GM12892 (cell line): ENCODE measurements at regions not wholly inside any gene's neighbourhood (a gene's known extent, or its start where the extent isn't known, plus 50 kb on each side); places are given as distances from the start of the nearest gene placed in this dataset.
"Not testable (repeated sequence)": the region's sequence is repeated elsewhere in the genome, so short reads cannot be mapped to it uniquely, and the experiment has no call there.

Source experiments
- DNase-seq: peaks from one replicate; pipeline ENCODE4 v3.0.0; 2011; ENCODE audit not compliant: insufficient read length
- FAIRE-seq: peaks from 2 replicates; lab custom pipeline; 2011; peaks lifted over from hg19 to GRCh38; lab: Jason Lieb, UNC
- POLR2A ChIP-seq: IDR thresholded peaks from 2 replicates; pipeline ENCODE4 v1.6.1; 2011; ENCODE audit warnings: low read depth, low read length, control low read depth
- POLR2AphosphoS5 ChIP-seq: IDR thresholded peaks from 2 replicates; pipeline ENCODE4 v1.6.1; 2011; ENCODE audit warnings: low read depth, low read length, control low read depth
- TAF1 ChIP-seq: IDR thresholded peaks from 2 replicates; pipeline ENCODE4 v1.6.1; 2011; ENCODE audit warnings: low read depth, mild to moderate bottlenecking, control low read depth, low read length, borderline replicate concordance

- FAIRE-seq (no peak), DNase-seq (no peak)
- no peak for TF ChIP-seq TAF1
- TF ChIP-seq POLR2AphosphoS5: no peak
- no peak for TF ChIP-seq POLR2A
These were observed 123.8 kb upstream of the RAB4A start for GRCh38 chr1:229147072-229147471.

GRCh38 chr1:229148041-229148671 lies 122.8 kb upstream of the RAB4A start:
- DNase-seq: no peak
- no peak for FAIRE-seq
- no peak for TF ChIP-seq POLR2A
- TF ChIP-seq TAF1: no peak
- TF ChIP-seq POLR2AphosphoS5: no peak

GRCh38 chr1:229148743-229149142 lies 122.2 kb upstream of the RAB4A start:
- DNase-seq (no peak), FAIRE-seq (no peak)
- TF ChIP-seq POLR2A: no peak
- TF ChIP-seq POLR2AphosphoS5: no peak
- no peak for TF ChIP-seq TAF1

- DNase-seq (no peak), FAIRE-seq (no peak)
- TF ChIP-seq TAF1 (no peak), POLR2A (no peak), POLR2AphosphoS5 (no peak)
These were observed 121.5 kb upstream of the RAB4A start for GRCh38 chr1:229149435-229149834.

- TF ChIP-seq POLR2AphosphoS5 (no peak), POLR2A (no peak), TAF1 (no peak)
- FAIRE-seq (no peak), DNase-seq (no peak)
These were observed 120.4 kb upstream of the RAB4A start for GRCh38 chr1:229150518-229150917.

GRCh38 chr1:229151412-229151811 lies 119.5 kb upstream of the RAB4A start:
- DNase-seq, FAIRE-seq: not testable (repeated sequence)

GRCh38 chr1:229152311-229152710 lies 118.6 kb upstream of the RAB4A start:
- DNase-seq (no peak), FAIRE-seq (no peak)
- no peak for TF ChIP-seq TAF1
- no peak for TF ChIP-seq POLR2AphosphoS5
- no peak for TF ChIP-seq POLR2A

- no peak for DNase-seq
- TF ChIP-seq POLR2A (no peak), TAF1 (no peak), POLR2AphosphoS5 (no peak)
- no peak for FAIRE-seq
These were observed 116.9 kb upstream of the RAB4A start for GRCh38 chr1:229153955-229154548.

- no peak for FAIRE-seq
- DNase-seq: no peak
- TF ChIP-seq POLR2A: no peak
- TF ChIP-seq TAF1: no peak
- no peak for TF ChIP-seq POLR2AphosphoS5
These were observed 116.1 kb upstream of the RAB4A start for GRCh38 chr1:229154811-229155210.

- no peak for FAIRE-seq
These were observed 115.4 kb upstream of the RAB4A start for GRCh38 chr1:229155472-229155871.

GRCh38 chr1:229156872-229157271 lies 114.0 kb upstream of the RAB4A start:
- DNase-seq (no peak), FAIRE-seq (no peak)

More at GRCh38 chr1:229155472-229155871, 115.4 kb upstream of the RAB4A start:
- TF ChIP-seq POLR2A (no peak), TAF1 (no peak), POLR2AphosphoS5 (no peak)
- no peak for DNase-seq

GRCh38 chr1:229157480-229157879 lies 113.4 kb upstream of the RAB4A start:
- DNase-seq: no peak
- FAIRE-seq: no peak
- TF ChIP-seq TAF1 (no peak), POLR2A (no peak), POLR2AphosphoS5 (no peak)

More at GRCh38 chr1:229156872-229157271, 114.0 kb upstream of the RAB4A start:
- TF ChIP-seq POLR2A: no peak
- no peak for TF ChIP-seq POLR2AphosphoS5
- TF ChIP-seq TAF1: no peak

GRCh38 chr1:229158341-229158921 lies 112.5 kb upstream of the RAB4A start:
- no peak for TF ChIP-seq POLR2A
- TF ChIP-seq TAF1: no peak
- TF ChIP-seq POLR2AphosphoS5: no peak
- DNase-seq (no peak), FAIRE-seq (no peak)
